PC-9 (cell line): ENCODE measurements at regions not wholly inside any gene's neighbourhood (a gene's known extent, or its start where the extent isn't known, plus 50 kb on each side); places are given as distances from the start of the nearest gene placed in this dataset.

Experiments used
- CTCF ChIP-seq: fragments of 200-600 bp; sonication (generic); conservative IDR thresholded peaks from 2 replicates; pipeline ENCODE4 v1.6.1; 2017; ENCODE audit warnings: mixed run types, antibody characterized with exemption, mild to moderate bottlenecking, moderate library complexity
- EZH2 ChIP-seq: fragments of 200-600 bp; sonication (generic); IDR thresholded peaks from 2 replicates; pipeline ENCODE4 v1.8.0; 2017; ENCODE audit warnings: antibody characterized with exemption, low read depth

GRCh38 chr18:56532176-56532840 lies 106.1 kb downstream of the TXNL1 start:
- TF ChIP-seq EZH2 (no peak), CTCF (no peak)
